NCI-H1105 (cell line): ENCODE measurements at regions not wholly inside any gene's neighbourhood (a gene's known extent, or its start where the extent isn't known, plus 50 kb on each side); places are given as distances from the start of the nearest gene placed in this dataset.
"Not testable (repeated sequence)": the region's sequence is repeated elsewhere in the genome, so short reads cannot be mapped to it uniquely, and the experiment has no call there.

Experiments
- DNase-seq: peaks from one replicate; lab custom pipeline; 2025; lab: John Stamatoyannopoulos, UW

DNA sequence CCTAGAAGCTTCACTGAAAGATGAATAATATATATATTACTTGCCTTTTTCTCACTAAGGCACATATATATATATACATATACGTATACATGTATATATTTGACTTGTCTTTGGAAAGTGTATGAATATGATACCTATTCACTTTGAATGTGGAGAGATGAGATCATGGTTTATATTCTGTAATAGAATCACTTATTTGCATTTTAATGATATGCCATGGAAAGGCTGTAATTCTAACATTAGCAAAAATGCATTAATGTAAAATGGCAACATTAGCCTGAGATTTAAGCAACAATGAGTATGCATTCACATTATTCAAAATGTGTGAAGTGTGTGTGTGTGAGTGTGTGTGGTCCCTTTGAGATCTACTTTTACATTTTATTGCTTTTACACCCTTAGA, 54.5 kb upstream of the PRKD1 start:
- DNase-seq: no peak

DNA sequence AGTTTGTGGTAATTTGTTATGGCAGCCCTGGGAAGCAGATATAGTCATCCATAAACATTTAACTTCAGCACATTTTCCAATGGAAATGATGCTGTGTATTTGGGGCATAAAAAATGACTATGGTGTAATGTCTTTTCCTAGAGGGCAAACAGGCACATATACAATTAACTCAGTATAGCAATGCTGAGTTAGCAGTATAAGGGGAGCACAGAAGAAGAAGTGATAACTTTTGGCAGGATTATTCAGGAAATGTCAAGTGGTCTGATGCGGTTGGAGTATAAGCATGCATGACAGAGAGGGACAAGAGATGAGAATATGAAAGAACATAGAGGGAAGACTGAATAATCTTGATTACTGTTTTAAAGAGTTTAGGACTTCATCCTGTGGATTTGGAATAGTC, 55.3 kb upstream of the PRKD1 start:
- DNase-seq: no peak

DNA sequence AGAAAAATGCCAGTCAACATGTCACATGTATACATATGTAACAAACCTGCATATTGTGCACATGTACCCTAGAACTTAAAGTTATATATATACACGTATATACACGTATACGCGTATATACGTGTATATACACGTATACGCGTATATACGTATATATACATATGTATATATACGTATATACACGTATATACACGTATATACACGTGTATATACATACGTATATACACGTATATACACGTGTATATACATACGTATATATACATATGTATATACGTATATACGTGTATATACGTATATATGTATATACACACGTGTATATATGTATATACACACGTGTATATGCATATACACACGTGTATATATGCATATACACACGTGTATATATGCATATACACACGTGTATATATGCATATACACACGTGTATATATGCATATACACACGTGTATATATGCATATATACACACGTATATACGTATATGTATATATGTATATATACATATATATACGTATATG, 62.8 kb upstream of the PRKD1 start:
- not testable (repeated sequence) for DNase-seq

DNA sequence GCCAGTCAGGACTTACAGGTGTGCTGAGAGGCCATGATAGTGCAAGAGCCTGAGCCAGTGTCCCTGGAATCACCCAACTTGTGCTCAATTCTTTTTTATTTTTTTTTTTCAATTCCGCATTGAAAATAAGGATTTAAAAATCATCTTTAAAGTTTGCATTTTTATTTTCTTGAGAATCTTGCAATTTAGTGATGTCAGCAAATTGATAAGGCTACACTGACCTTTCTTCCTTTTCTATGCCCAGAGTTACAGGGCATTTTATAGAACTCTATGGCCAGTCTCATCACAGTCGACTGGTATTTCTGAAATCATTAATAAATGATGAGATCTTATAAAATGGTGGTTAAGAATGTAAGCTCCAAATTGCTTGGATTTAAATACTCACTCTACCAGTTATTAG, 63.3 kb upstream of the PRKD1 start:
- no peak for DNase-seq

GRCh38 chr14:29993143-29993542, 65.5 kb upstream of the PRKD1 start:
- no peak for DNase-seq

DNA sequence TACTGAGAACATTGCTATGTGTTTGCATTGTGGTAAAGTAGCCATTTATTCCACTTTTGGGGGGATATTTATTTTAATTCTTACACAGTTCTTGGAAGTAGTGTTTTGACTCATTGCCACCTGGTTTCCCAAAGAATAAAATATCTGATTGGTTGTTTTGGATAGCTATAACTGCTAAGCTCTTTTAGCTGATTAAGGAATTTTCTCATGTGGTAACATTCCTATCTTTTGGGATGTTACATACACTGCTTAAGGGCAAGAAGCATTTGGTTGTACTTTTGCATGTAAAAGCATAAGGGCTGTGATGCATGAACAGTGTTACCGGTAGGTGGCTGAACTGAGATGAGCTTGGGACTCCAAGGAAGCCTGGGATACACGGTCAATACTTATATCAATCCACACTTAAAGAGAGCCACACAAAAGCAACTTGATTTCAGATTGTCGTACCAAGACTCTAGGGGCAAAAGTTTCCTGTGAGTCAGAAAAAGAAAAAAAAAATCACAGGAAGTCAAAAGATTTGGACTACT, 71.4 kb upstream of the PRKD1 start:
- DNase-seq: no peak

- no peak for DNase-seq
These were observed 75.2 kb upstream of the PRKD1 start for GRCh38 chr14:30002859-30003258.

GRCh38 chr14:30005114-30005808, 77.6 kb upstream of the PRKD1 start:
- DNase-seq: peak; percentile 22

DNA sequence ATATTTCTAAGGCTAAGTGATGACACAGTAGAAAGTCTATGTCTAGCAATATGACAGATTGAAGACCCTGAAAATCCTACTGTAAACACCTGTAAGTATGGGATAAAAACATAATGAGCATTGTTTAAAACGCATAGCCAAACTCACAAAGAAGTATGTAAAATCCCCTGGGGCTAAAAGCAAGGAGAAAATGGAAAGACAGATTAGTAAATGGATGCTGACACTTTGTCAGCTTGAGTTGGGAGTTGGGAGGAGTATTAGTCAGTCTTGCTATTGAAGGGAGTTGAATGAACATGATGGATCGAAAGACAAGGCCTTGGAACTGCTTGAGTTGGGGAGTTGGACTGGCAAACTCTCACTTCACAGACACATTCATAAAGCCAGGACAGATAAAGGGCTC, 79.0 kb upstream of the PRKD1 start:
- no peak for DNase-seq

- DNase-seq: no peak
These were observed 87.8 kb upstream of the PRKD1 start for GRCh38 chr14:30015489-30015888.

DNA sequence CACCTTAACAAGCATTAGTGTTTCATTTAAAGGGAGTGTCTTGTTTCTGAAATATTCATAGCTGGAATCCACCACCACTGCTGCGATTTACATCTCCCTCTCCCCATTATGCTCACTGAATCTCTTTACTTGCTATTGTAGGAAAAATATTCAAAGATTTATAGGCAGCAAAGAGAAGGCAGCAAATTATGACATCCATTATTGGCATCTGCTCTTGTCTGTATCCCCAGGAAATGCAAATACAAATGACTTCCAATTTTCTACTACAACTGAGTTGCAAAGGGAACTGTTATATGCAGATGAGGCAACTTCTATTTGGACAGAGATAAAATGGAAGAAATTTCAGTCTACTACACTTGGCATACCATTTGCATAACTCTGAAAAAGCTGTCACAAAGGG, 88.4 kb upstream of the PRKD1 start:
- DNase-seq: no peak

DNA sequence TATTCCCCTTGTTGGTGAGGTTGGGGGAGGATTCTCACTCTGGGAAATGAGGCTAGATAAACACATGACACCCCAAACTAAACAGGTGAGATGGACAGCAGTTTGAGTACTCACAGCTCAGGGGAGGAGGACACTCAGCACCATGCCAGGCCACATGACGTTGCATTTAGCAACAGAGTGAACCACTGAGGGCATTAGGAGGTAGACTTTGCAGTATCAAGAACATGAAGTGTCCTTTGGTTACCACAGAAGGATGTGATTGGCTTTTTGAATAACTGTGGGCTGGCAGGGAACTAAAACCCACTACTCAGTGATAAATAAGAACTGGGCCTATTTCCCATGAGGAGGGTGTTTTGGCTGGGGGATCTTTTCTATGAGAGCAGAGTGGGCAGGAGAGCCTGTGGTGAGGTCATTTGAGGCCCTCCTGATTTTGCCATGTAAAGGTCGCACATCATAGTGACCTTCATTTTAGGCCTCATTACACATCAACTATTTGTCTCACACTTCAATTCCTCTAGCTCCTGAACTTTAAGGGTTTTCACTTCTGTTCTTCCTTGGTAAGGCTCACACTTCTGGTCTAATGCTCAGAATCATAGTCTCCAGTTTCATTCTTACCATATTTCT, 89.8 kb upstream of the PRKD1 start:
- DNase-seq: no peak

GRCh38 chr14:30020271-30020670, 92.6 kb upstream of the PRKD1 start:
- DNase-seq: peak; percentile 18

GRCh38 chr14:30020687-30021086, 93.0 kb upstream of the PRKD1 start:
- DNase-seq: no peak

DNA sequence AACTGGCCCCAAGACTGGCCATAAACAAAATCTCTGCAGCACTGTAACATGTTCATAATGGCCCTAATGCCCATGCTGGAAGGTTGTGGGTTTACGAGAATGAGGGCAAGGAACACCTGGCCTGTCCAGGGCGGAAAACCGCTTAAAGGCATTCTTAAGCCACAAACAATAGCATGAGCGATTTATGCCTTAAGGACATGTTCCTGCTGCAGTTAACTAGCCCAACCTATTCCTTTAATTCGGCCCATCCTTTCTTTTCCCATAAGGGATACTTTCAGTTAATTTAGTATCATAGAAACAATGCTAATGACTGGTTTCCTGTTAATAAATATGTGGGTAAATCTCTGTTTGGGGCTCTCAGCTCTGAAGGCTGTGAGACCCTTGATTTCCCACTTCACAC, 95.7 kb upstream of the PRKD1 start:
- DNase-seq: not testable (repeated sequence)

GRCh38 chr14:30034152-30034551, 106.5 kb upstream of the PRKD1 start:
- peak; percentile 90 for DNase-seq

DNA sequence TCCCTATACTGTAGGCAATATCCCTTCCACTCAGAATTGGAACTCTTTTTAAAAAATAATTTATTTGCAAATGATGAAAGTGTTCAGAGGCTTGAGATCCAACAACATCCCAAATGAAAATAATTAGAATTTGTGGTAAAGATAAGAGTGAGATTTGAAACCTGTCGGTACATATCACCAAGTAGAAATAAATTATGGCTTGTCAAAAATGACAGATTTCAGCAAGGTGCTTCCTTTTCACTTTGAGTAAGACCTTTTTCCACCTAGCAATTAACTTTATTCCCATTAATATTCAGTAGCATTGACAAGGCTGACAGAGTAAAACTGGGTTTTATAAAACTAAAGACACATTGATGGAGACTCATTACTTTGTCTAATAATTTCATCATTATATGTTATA, 107.7 kb upstream of the PRKD1 start:
- no peak for DNase-seq

DNA sequence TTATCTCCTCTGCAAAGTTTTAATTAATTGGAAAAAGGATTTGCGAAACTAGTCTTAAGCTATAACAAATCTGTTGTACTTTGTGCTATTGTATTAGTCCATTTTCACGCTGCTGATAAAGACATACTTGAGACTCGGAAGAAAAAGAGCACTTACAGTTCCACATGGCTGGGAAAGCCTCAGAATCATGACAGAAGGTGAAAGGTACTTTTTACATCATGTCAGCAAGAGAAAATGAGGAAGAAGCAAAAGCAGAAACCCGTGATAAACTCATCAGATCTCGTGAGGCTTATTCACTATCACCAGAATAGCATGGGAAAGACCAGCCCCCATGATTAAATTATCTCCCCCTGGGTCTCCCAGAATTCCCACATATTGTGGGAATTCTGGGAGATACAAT, 118.1 kb upstream of the PRKD1 start:
- DNase-seq: no peak

DNA sequence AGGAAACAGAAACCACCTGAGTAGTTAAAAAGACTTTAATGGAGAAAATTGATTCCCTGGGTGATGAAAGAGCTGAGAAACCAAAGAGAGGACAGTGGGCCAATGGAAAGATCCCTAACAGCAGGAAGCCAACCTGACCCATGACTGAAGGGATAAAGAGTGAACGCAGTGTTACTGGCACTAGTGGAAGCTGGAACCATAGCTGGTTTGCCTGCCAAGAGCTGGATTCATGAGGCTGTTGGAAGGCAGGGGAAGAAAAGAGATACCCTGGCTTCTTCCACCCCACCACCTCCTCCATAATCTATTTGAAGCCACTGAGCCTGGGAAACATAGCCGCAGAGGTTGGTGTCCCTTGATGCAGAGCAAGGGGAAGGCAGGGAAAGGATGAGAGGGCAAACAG, 125.5 kb upstream of the PRKD1 start:
- DNase-seq: no peak

DNA sequence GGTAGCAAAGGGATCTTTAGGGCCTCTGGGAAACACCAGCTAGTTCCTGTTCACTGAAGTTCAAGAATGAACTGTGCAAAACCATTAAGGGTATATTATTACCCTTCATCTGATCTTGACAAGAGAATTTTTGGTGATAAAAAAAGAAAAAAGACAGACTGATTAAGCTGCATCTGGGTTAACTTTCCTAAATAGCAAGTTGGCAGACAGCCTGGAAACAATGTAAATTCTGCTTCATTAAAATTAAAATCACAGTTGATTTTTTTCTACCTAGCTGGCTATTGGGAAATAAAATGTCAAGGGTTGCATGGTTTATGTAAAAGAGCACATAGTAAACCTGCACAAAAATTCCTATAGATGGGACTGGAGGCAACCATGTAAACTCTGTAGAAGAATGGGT, 126.6 kb upstream of the PRKD1 start:
- DNase-seq: no peak

GRCh38 chr14:30058401-30058800, 130.8 kb upstream of the PRKD1 start:
- DNase-seq: no peak

DNA sequence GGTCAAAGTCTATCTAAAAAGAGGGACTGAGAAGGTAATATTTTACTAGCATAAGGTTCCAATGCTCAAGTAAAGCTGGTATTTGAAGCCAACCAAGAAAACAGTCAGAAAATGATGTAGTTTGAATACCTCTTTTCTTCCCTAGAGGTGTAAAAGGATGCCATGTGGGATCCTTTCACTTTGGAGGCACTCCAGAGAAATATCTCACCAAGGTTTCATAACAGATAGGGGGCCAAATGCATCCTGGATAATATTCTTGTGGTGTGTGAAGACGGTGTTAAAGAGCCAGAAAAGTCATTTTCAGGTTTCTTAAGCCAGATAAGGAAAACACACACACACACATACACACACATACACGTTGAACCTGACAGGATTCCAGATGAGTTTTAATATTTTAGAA, 136.1 kb upstream of the PRKD1 start:
- DNase-seq: no peak

GRCh38 chr14:30064454-30064853, 136.8 kb upstream of the PRKD1 start:
- no peak for DNase-seq

DNA sequence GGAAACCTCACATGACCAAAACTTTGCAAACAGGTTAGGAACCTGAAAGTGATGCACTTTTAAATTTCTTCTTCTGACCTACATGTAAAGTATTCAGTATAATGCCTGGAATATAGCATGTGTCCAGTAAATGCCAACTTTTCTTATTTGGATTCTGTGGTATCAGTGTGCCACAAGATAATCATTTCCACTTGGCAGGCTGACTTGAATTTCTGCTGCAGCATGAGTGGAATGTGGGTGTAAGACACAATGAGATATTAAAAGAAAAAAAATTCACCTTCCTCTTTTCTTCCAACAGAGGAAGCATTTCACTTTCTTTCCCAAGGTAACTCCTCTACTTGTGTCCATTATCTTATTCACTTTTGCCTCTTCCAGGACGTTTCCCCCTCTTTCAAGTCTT, 141.9 kb upstream of the PRKD1 start:
- no peak for DNase-seq
